ENCODE measurements at regions not wholly inside any gene's neighbourhood (a gene's known extent, or its start where the extent isn't known, plus 50 kb on each side); places are given as distances from the start of the nearest gene placed in this dataset.

- TF ChIP-seq EZH2 (IDR thresholded peaks at IDR 0.05; ENCODE audit: borderline replicate concordance, low read depth, low read length, severe bottlenecking): no peak
- TF ChIP-seq CTCF (IDR thresholded peaks at IDR 0.05; ENCODE audit: borderline replicate concordance, extremely low read depth, low read length, poor library complexity, severe bottlenecking): no peak
These were observed 629.7 kb downstream of the NTRK3 start for GRCh38 chr15:87626860-87627259.
